ENCODE measurements at regions not wholly inside any gene's neighbourhood (a gene's known extent, or its start where the extent isn't known, plus 50 kb on each side); places are given as distances from the start of the nearest gene placed in this dataset.
A peak's percentile ranks its signal among the peaks of the same experiment; 100 is the strongest.
"Not testable (repeated sequence)": the region's sequence is repeated elsewhere in the genome, so short reads cannot be mapped to it uniquely, and the experiment has no call there.

- 82 to 85% methylated on average over 3 of the region's 3 CpGs for WGBS, 2 donors
- intact Hi-C loops (cut with DNase I; ENCODE audit: low total_unique reads); H3K4me3 ChIP-seq (ENCODE audit: low read depth, poor library complexity, severe bottlenecking); DNase-seq (ENCODE audit: low spot score in 2 of 2): not testable (repeated sequence)
Observed at GRCh38 chrX:67213686-67214085, 330.1 kb upstream of the AR start.

- WGBS, 2 donors = 63 to 73% methylated on average over 2 to 4 of the region's 4 CpGs
Observed at GRCh38 chrX:67207912-67208311, 335.9 kb upstream of the AR start.

DNA sequence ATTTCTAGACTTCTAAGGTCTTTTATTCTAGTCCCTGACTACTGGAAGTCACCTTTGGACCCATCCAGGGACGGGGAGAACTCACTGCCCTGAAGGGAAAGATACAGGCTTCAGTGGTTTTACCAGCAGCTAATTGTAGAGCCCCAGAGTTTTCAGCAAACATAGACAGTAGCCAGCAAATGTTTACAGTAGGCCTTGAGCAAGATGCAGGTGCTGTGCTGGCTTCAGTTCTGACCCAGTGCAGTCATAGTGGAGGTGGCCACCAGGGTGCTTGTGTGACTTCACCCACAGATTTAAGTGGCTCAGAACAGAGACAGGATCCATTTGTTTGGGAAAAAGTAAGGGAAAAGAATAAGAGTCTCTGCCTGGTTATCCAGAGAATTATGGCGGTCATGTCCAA is 384.4 kb upstream of the AR start:
- H3K4me3 ChIP-seq (ENCODE audit: low read depth, poor library complexity, severe bottlenecking) = no peak overlapping the region
- TF ChIP-seq, protein P1, sequence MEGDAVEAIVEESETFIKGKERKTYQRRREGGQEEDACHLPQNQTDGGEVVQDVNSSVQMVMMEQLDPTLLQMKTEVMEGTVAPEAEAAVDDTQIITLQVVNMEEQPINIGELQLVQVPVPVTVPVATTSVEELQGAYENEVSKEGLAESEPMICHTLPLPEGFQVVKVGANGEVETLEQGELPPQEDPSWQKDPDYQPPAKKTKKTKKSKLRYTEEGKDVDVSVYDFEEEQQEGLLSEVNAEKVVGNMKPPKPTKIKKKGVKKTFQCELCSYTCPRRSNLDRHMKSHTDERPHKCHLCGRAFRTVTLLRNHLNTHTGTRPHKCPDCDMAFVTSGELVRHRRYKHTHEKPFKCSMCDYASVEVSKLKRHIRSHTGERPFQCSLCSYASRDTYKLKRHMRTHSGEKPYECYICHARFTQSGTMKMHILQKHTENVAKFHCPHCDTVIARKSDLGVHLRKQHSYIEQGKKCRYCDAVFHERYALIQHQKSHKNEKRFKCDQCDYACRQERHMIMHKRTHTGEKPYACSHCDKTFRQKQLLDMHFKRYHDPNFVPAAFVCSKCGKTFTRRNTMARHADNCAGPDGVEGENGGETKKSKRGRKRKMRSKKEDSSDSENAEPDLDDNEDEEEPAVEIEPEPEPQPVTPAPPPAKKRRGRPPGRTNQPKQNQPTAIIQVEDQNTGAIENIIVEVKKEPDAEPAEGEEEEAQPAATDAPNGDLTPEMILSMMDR (IDR thresholded peaks at IDR 0.05) = no peak
- no peak for TF ChIP-seq POLR2A (IDR thresholded peaks at IDR 0.05)
- intact Hi-C loops (cut with DNase I; ENCODE audit: low total_unique reads) = no loop called here
- DNase-seq (ENCODE audit: low spot score in 2 of 2) = peak in 1 of 2 donors; percentile 23
- 64 to 82% methylated on average over 2 of the region's 2 CpGs for WGBS, 2 donors

More at GRCh38 chrX:67207912-67208311, 335.9 kb upstream of the AR start:
- DNase-seq (ENCODE audit: low spot score in 2 of 2) = no peak
- no peak for TF ChIP-seq POLR2A (IDR thresholded peaks at IDR 0.05)
- TF ChIP-seq, protein P1 (IDR thresholded peaks at IDR 0.05) = no peak
- no peak overlapping the region for H3K4me3 ChIP-seq (ENCODE audit: low read depth, poor library complexity, severe bottlenecking)
- intact Hi-C loops (cut with DNase I; ENCODE audit: low total_unique reads) = no loop called here

DNA sequence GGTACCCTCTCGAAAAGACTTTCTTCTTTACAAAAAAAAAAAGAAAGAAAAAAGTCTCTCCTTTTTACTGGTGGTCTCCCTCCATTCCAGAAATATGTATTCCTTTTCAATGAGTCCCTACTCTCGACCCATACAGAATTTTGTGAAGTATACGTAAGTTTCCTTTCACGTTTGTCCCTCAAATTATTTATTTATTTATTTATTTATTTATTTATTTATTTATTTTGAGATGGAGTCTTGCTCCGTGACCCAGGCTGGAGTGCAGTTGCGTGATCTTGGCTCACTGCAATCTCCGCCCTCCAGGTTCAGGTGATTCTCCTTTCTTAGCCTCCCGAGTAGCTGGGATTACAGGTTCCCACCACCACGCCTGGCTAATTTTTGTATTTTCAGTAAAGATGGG is 429.2 kb upstream of the AR start:
- DNase-seq (ENCODE audit: low spot score in 2 of 2) = no peak
- intact Hi-C loops (cut with DNase I; ENCODE audit: low total_unique reads) = loop anchor here (10.0 kb wide), 1 partner anchor 1040 kb away; no protein-coding TSS in a partner anchor
- TF ChIP-seq POLR2A (IDR thresholded peaks at IDR 0.05) = no peak
- TF ChIP-seq, protein P1 (IDR thresholded peaks at IDR 0.05) = no peak
- 83 to 90% methylated on average over 9 of the region's 9 CpGs for WGBS, 2 donors
- H3K4me3 ChIP-seq (ENCODE audit: low read depth, poor library complexity, severe bottlenecking) = no peak overlapping the region

DNA sequence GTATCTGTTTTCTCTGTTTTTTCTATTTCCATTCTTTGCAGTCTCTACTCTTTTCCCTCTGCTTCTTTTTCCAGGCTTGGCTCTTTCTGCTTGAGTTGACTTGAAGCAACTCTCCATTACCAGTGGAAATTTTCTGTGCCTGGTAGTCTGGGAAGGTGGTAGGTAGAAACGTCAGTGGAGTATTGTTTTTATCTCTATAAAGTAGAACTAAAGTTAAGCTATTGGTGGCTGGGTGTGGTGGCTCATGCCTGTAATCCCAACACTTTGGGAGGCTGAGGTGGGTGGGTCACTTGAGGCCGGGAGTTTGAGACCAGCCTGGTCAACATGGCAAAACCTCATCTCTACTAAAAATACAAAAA is 438.1 kb upstream of the AR start:
- DNase-seq (ENCODE audit: low spot score in 2 of 2) = no peak
- H3K4me3 ChIP-seq (ENCODE audit: low read depth, poor library complexity, severe bottlenecking) = no peak overlapping the region
- TF ChIP-seq, protein P1 (IDR thresholded peaks at IDR 0.05) = no peak
- TF ChIP-seq POLR2A (IDR thresholded peaks at IDR 0.05) = no peak
- intact Hi-C loops (cut with DNase I; ENCODE audit: low total_unique reads) = no loop called here
- 69 to 79% methylated on average over 2 of the region's 2 CpGs for WGBS, 2 donors

DNA sequence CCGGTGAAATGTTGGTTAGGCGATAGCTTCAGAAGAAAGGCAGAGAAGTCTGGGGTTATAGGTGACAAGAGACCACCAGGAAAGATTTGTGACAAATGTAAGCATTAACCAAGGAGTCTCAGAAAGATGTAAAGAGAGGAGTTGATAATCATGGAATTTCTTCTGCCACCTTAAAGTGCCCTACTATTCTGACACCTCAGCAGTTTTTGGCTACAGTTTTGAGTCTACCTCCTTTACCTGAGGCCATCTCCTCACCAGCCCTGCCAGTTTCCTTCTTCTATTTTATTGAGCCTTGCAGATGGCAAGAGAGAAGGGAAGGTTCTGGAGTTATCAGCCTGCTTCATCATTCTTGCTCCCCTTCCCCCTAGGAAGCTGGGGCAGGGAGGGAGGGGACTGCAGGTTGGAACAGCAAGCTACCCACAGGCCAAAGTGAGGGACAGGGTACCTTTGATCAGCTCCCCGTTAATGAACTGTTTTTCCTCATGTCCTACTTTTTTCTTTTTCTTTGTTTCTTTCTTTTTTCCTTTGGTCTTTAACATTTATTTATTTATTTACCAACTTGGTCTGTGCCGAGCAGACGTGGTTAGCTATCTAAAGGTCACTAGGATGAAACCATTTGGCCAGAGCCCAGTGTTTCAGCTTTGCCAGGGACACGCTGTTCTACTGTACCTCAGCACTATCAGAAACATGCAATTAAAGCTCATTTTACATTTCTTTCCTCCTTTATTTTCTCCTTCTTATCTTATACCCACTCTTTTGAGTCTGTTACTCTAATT is 438.7 kb upstream of the AR start:
- intact Hi-C loops (cut with DNase I; ENCODE audit: low total_unique reads) = no loop called here
- H3K4me3 ChIP-seq (ENCODE audit: low read depth, poor library complexity, severe bottlenecking) = no peak overlapping the region
- TF ChIP-seq, protein P1 (IDR thresholded peaks at IDR 0.05) = no peak
- no peak for TF ChIP-seq POLR2A (IDR thresholded peaks at IDR 0.05)
- 54 to 74% methylated on average over 6 of the region's 6 CpGs for WGBS, 2 donors
- peak in 1 of 2 donors; percentile 15 for DNase-seq (ENCODE audit: low spot score in 2 of 2)
